Spleen (tissue), 11 donors: ENCODE measurements at regions not wholly inside any gene's neighbourhood (a gene's known extent, or its start where the extent isn't known, plus 50 kb on each side); places are given as distances from the start of the nearest gene placed in this dataset.

ENCODE experiments used
- DNase-seq: peaks from one replicate; pipeline ENCODE4 v3.0.0-alpha.2; 2020
- H3K27ac ChIP-seq, 8 donors: fragments of 200-600 bp; sonication (generic) in 7 of 8; 1 replicate in 4 of 8; 2 replicates in 4 of 8; pipeline versions ENCODE4 v1.5.0 to v1.8.0; 2016 to 2021; ENCODE audit warnings: inconsistent platforms in 4 of 8, mild to moderate bottlenecking in 4 of 8, moderate library complexity in 1 of 8
- H3K27me3 ChIP-seq, 7 donors: fragments of 200-600 bp; sonication (generic) in 6 of 7; replicated peaks in 1 of 7; 1 replicate in 4 of 7; 2 replicates in 3 of 7; pipeline versions ENCODE4 v1.5.0 to v1.8.0; 2016 to 2021; ENCODE audit warnings: inconsistent platforms in 3 of 7, mild to moderate bottlenecking in 1 of 7
- H3K36me3 ChIP-seq, 6 donors: fragments of 200-600 bp; sonication (generic) in 5 of 6; 1 replicate in 4 of 6; 2 replicates in 2 of 6; pipeline versions ENCODE4 v1.5.0 to v1.8.0; 2016 to 2021; ENCODE audit warnings: inconsistent platforms in 2 of 6
- H3K4me1 ChIP-seq, 6 donors: fragments of 200-600 bp; sonication (generic) in 5 of 6; 1 replicate in 3 of 6; 2 replicates in 3 of 6; pipeline versions ENCODE4 v1.5.0 to v1.8.0; 2016 to 2021; ENCODE audit warnings: inconsistent platforms in 3 of 6
- H3K4me3 ChIP-seq, 8 donors: fragments of 200-600 bp; sonication (generic) in 7 of 8; 1 replicate in 4 of 8; 2 replicates in 4 of 8; pipeline versions ENCODE4 v1.5.0 to v1.8.0; 2016 to 2021; ENCODE audit warnings: inconsistent platforms in 4 of 8, mild to moderate bottlenecking in 4 of 8, moderate library complexity in 2 of 8
- H3K9me3 ChIP-seq, 8 donors: fragments of 200-600 bp; sonication (generic) in 7 of 8; 1 replicate in 4 of 8; 2 replicates in 4 of 8; pipeline versions ENCODE4 v1.5.0 to v1.8.0; 2016 to 2021; ENCODE audit warnings: inconsistent platforms in 4 of 8
- POLR2A ChIP-seq, 3 donors: fragments of 450-650 bp; IDR thresholded peaks; one replicate each; pipeline ENCODE4 v1.5.1; 2017; ENCODE audit warnings: antibody characterized with exemption in 3 of 3, mild to moderate bottlenecking in 1 of 3
- POLR2AphosphoS5 ChIP-seq, 3 donors: sonication (generic); formaldehyde crosslinking; IDR thresholded peaks; one replicate each; pipeline ENCODE4 v1.5.1; 2017; ENCODE audit warnings: antibody characterized with exemption in 3 of 3
- WGBS, 5 donors: extraction: QIAGEN DNeasy Blood & Tissue Kit in 3 of 5; methylation state at CpG; one replicate each; pipeline versions ENCODE4 v1.1.5 to v1.1.7; 2013 to 2018; 5-methylcytosine and 5-hydroxymethylcytosine counted together
- intact Hi-C: fragments of 100-400 bp; cut with DNase I; formaldehyde crosslinking; loops from one replicate; pipeline ENCODE4 v1.15.0; 2023; ENCODE audit warnings: low total_unique reads
- TF ChIP-seq, protein P1 (sequence below), 11 experiments: fragments of 200-600 bp in 7 of 11; fragments of 450-650 bp in 4 of 11; sonication (generic) in 4 of 11; IDR thresholded peaks in 8 of 11; conservative IDR thresholded peaks in 3 of 11; 1 replicate in 7 of 11; 2 replicates in 4 of 11; pipeline versions ENCODE4 v1.4.0 to v1.8.0; 2016 to 2021; ENCODE audit warnings: antibody characterized with exemption in 11 of 11, inconsistent platforms in 4 of 11, mild to moderate bottlenecking in 1 of 11
- donor health status: healthy with polysubstance abuse.
- donor health status: DM: no; HTN: no; CAD: no; lungs with moderate emphysema.
- donor health status: DM: no; HTN: no; CAD: no.
- donor health status: Bipolar disorder and iron deficiency.
- donor health status: healthy.
- donor health status: DM: no; HTN: no; CAD: no.
- donor health status: DM: yes; HTN: yes; CAD: no.

- DNase-seq = no peak
- H3K4me3 ChIP-seq = no peak overlapping the region
- 72 to 75% (median 74%) methylated on average over 2 of the region's 2 CpGs for WGBS, 5 donors
- no peaks in the 10 kb centered on the region for H3K27me3 ChIP-seq
- H3K36me3 ChIP-seq = no peaks in the 10 kb centered on the region
- intact Hi-C loops = loop anchor here (10.0 kb wide), 1 partner anchor 245 kb away; no protein-coding TSS in a partner anchor
- H3K4me1 ChIP-seq = peaks cover 0 to 23% (median 3%) of the 10 kb centered on the region in 6 donors
- H3K9me3 ChIP-seq = no peaks in the 10 kb centered on the region
- no peak overlapping the region for H3K27ac ChIP-seq
- TF ChIP-seq, protein P1, sequence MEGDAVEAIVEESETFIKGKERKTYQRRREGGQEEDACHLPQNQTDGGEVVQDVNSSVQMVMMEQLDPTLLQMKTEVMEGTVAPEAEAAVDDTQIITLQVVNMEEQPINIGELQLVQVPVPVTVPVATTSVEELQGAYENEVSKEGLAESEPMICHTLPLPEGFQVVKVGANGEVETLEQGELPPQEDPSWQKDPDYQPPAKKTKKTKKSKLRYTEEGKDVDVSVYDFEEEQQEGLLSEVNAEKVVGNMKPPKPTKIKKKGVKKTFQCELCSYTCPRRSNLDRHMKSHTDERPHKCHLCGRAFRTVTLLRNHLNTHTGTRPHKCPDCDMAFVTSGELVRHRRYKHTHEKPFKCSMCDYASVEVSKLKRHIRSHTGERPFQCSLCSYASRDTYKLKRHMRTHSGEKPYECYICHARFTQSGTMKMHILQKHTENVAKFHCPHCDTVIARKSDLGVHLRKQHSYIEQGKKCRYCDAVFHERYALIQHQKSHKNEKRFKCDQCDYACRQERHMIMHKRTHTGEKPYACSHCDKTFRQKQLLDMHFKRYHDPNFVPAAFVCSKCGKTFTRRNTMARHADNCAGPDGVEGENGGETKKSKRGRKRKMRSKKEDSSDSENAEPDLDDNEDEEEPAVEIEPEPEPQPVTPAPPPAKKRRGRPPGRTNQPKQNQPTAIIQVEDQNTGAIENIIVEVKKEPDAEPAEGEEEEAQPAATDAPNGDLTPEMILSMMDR (IDR thresholded peaks at IDR 0.05 in 8 of 11, conservative IDR thresholded peaks at IDR 0.05 in 3 of 11) = no peak
- TF ChIP-seq POLR2A (IDR thresholded peaks at IDR 0.05) (no peak), POLR2AphosphoS5 (IDR thresholded peaks at IDR 0.05) (no peak)
Measured at GRCh38 chr2:190789074-190790004, 91.3 kb upstream of the GLS start.

DNA sequence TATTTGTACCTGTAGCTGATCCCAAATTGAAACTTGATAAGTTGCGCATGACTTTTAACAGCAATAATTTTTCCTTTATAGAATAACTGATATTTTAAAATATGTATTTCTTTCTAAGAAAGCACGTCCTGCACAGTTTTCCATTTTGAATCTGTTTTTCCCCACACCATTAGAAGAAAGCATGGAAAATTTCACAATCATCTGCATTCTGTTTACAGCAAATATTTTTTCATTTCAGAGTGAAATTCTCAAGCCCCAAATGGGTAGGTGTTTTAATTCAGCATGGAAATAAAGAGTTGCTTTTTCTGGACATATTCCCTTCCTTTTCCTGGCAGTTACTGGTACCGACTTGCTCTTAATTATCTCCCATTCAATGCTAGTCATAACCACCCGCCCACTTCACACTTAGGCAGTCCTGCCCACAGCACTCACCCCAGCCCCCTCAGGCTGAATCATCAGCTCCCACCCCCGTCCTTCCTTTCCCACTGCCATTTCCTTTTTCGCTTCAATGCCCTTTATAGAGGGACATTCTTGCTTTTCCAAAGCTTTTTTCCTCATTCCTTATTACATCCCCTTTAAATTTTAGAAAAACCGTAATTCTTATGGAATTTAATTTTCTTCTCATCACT lies 89.2 kb upstream of the GLS start:
- no peak overlapping the region for H3K4me3 ChIP-seq
- TF ChIP-seq, protein P1 (IDR thresholded peaks at IDR 0.05 in 8 of 11, conservative IDR thresholded peaks at IDR 0.05 in 3 of 11) = no peak
- TF ChIP-seq POLR2AphosphoS5 (IDR thresholded peaks at IDR 0.05) (no peak), POLR2A (IDR thresholded peaks at IDR 0.05) (no peak)
- no peak overlapping the region for H3K27ac ChIP-seq
- intact Hi-C loops = no loop called here
- no peaks in the 10 kb centered on the region for H3K36me3 ChIP-seq
- H3K9me3 ChIP-seq = no peaks in the 10 kb centered on the region
- DNase-seq = no peak
- H3K27me3 ChIP-seq = no peaks in the 10 kb centered on the region
- peaks cover 0 to 23% (median 3%) of the 10 kb centered on the region in 6 donors for H3K4me1 ChIP-seq
- WGBS, 5 donors = 43 to 59% (median 51%) methylated on average over 7 of the region's 7 CpGs

DNA sequence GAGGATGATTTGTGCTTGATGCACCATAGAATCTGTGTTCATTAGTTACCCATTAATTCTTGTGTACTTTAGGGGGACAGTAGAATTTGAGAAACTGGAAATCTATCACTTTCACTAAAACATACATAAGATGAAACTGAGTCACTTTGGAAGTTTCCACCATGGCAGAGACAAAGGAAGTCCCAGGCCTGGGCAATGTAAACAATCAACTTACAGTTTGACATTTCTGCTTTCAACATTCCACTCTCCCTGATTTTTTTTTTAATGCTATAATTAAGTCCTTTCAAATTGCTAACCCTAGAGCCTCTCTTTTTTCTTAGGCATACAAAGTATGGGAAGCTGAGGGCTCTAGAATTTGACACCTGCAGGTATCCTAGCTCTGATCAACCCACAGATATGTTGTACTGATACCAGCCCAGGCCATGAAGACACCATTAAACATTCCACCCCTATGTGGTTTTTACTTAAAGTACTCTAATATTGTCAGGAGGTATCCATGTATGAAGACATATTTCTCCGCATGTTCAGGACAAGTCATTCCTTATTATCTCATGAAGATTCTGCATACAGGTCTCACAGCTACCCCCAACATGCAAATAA lies 88.5 kb upstream of the GLS start:
- Histone ChIP-seq H3K9me3 (no peaks in the 10 kb centered on the region), H3K27ac (no peak overlapping the region), H3K4me1 (peaks cover 0 to 23% (median 3%) of the 10 kb centered on the region in 6 donors), H3K4me3 (no peak overlapping the region), H3K27me3 (no peaks in the 10 kb centered on the region), H3K36me3 (no peaks in the 10 kb centered on the region)
- intact Hi-C loops = no loop called here
- 0 to 100% (median 58%) methylated on average over 1 of the region's 1 CpG for WGBS, 5 donors
- no peak for DNase-seq
- TF ChIP-seq POLR2AphosphoS5 (IDR thresholded peaks at IDR 0.05) (no peak), POLR2A (IDR thresholded peaks at IDR 0.05) (no peak)
- TF ChIP-seq, protein P1 (IDR thresholded peaks at IDR 0.05 in 8 of 11, conservative IDR thresholded peaks at IDR 0.05 in 3 of 11) = no peak
